WTC11 (cell line): ENCODE measurements at regions not wholly inside any gene's neighbourhood (a gene's known extent, or its start where the extent isn't known, plus 50 kb on each side); places are given as distances from the start of the nearest gene placed in this dataset.

Source experiments
- ATAC-seq: fragments of 200-7000 bp; cut with Tn5 transposase; 2 replicates; pipeline ENCODE4 v1.10.0; 2021; ENCODE audit warnings: mild to moderate bottlenecking, moderate library complexity
- CTCF ChIA-PET: fragments of 300-600 bp; sonication (Branson Sonifier 250); formaldehyde crosslinking; loops from one replicate; lab custom pipeline; 2021; ENCODE audit warnings: antibody characterized with exemption; lab: Charles Lee
- POLR2A ChIA-PET: fragments of 350-600 bp; sonication (Branson Sonifier 250); formaldehyde crosslinking; loops from one replicate; lab custom pipeline; 2021; ENCODE audit warnings: antibody characterized with exemption; lab: Charles Lee
- DNase-seq: peaks from one replicate; pipeline ENCODE4 v3.0.0; 2021; ENCODE audit warnings: low spot score
- H3K27ac Mint-ChIP-seq: 2 replicates; pipeline ENCODE4 v1.8.0; 2021; ENCODE audit warnings: mixed read lengths
- H3K27me3 Mint-ChIP-seq: 2 replicates; pipeline ENCODE4 v1.8.0; 2021; ENCODE audit warnings: low read depth, mild to moderate bottlenecking, moderate library complexity, mixed read lengths
- H3K36me3 Mint-ChIP-seq: 2 replicates; pipeline ENCODE4 v1.8.0; 2021; ENCODE audit warnings: mixed read lengths
- H3K4me1 Mint-ChIP-seq: 2 replicates; pipeline ENCODE4 v1.8.0; 2022; ENCODE audit warnings: mixed read lengths
- H3K4me3 Mint-ChIP-seq: 2 replicates; pipeline ENCODE4 v1.8.0; 2021; ENCODE audit warnings: mild to moderate bottlenecking, moderate library complexity, mixed read lengths
- H3K9me3 Mint-ChIP-seq: 2 replicates; pipeline ENCODE4 v1.8.0; 2021; ENCODE audit warnings: mixed read lengths
- ELF4 ChIP-seq: sonication (generic); formaldehyde crosslinking; IDR thresholded peaks from 2 replicates; pipeline ENCODE4 v1.8.1; 2022; ENCODE audit warnings: low read depth, mild to moderate bottlenecking, moderate library complexity, missing genetic modification reagents
- HMGA2 ChIP-seq: fragments of 250-450 bp; sonication (Bioruptor Pico); IDR thresholded peaks from 2 replicates; pipeline ENCODE4 v1.4.0; 2021; ENCODE audit warnings: mild to moderate bottlenecking, moderate library complexity
- IRF1 ChIP-seq: sonication (generic); formaldehyde crosslinking; IDR thresholded peaks from 2 replicates; pipeline ENCODE4 v1.8.0; 2023; ENCODE audit warnings: missing genetic modification reagents
- IRF2 ChIP-seq: sonication (generic); formaldehyde crosslinking; IDR thresholded peaks from 2 replicates; pipeline ENCODE4 v1.8.0; 2022; ENCODE audit warnings: low read depth, missing genetic modification reagents, borderline replicate concordance
- JUN ChIP-seq: sonication (generic); formaldehyde crosslinking; IDR thresholded peaks from 2 replicates; pipeline ENCODE4 v1.8.0; 2023; ENCODE audit warnings: mild to moderate bottlenecking, missing genetic modification reagents
- KAT7 ChIP-seq: sonication (generic); formaldehyde crosslinking; IDR thresholded peaks from 2 replicates; pipeline ENCODE4 v1.8.1; 2023; ENCODE audit warnings: missing genetic modification reagents, mild to moderate bottlenecking, borderline replicate concordance
- NFE2L1 ChIP-seq: sonication (generic); formaldehyde crosslinking; IDR thresholded peaks from 2 replicates; pipeline ENCODE4 v1.8.1; 2023; ENCODE audit warnings: missing genetic modification reagents
- NR3C1 ChIP-seq: sonication (generic); formaldehyde crosslinking; conservative IDR thresholded peaks from 2 replicates; pipeline ENCODE4 v1.8.1; 2023; ENCODE audit warnings: low read depth, mild to moderate bottlenecking, missing genetic modification reagents
- PRRX2 ChIP-seq: fragments of 250-450 bp; sonication (Bioruptor Pico); IDR thresholded peaks from 2 replicates; pipeline ENCODE4 v1.8.0; 2021; ENCODE audit warnings: mild to moderate bottlenecking
- RORB ChIP-seq: fragments of 250-450 bp; sonication (Bioruptor Pico); IDR thresholded peaks from 2 replicates; pipeline ENCODE4 v1.9.0; 2021; ENCODE audit warnings: mild to moderate bottlenecking
- SMAD3 ChIP-seq: sonication (generic); formaldehyde crosslinking; IDR thresholded peaks from 2 replicates; pipeline ENCODE4 v1.8.0; 2022; ENCODE audit warnings: missing genetic modification reagents, mild to moderate bottlenecking, borderline replicate concordance
- SOX15 ChIP-seq: fragments of 250-450 bp; sonication (Bioruptor Pico); IDR thresholded peaks from 2 replicates; pipeline ENCODE4 v1.9.0; 2021; ENCODE audit warnings: mild to moderate bottlenecking
- TCF7 ChIP-seq: sonication (generic); formaldehyde crosslinking; IDR thresholded peaks from 2 replicates; pipeline ENCODE4 v1.8.0; 2022; ENCODE audit warnings: mild to moderate bottlenecking, low read depth, missing genetic modification reagents, moderate library complexity
- TEAD1 ChIP-seq: sonication (generic); formaldehyde crosslinking; IDR thresholded peaks from 2 replicates; pipeline ENCODE4 v1.8.0; 2022; ENCODE audit warnings: mild to moderate bottlenecking, missing genetic modification reagents
- TEAD4 ChIP-seq: sonication (generic); formaldehyde crosslinking; IDR thresholded peaks from 2 replicates; pipeline ENCODE4 v1.8.0; 2022; ENCODE audit warnings: mild to moderate bottlenecking, missing genetic modification reagents
- USF1 ChIP-seq: sonication (generic); formaldehyde crosslinking; IDR thresholded peaks from 2 replicates; pipeline ENCODE4 v1.8.0; 2022; ENCODE audit warnings: mild to moderate bottlenecking, missing genetic modification reagents
- ZMAT4 ChIP-seq: fragments of 250-450 bp; sonication (Bioruptor Pico); IDR thresholded peaks from 2 replicates; pipeline ENCODE4 v1.9.0; 2021; ENCODE audit warnings: mild to moderate bottlenecking
- ZNF138 ChIP-seq: sonication (generic); formaldehyde crosslinking; conservative IDR thresholded peaks from 2 replicates; pipeline ENCODE4 v1.8.1; 2022; ENCODE audit warnings: mild to moderate bottlenecking, moderate library complexity, missing genetic modification reagents
- ZNF317 ChIP-seq: sonication (generic); formaldehyde crosslinking; IDR thresholded peaks from 2 replicates; pipeline ENCODE4 v1.8.1; 2023; ENCODE audit warnings: low read depth, mild to moderate bottlenecking, moderate library complexity, missing genetic modification reagents, borderline replicate concordance
- ZNF396 ChIP-seq: fragments of 250-450 bp; sonication (Bioruptor Pico); IDR thresholded peaks from 2 replicates; pipeline ENCODE4 v1.8.0; 2021; ENCODE audit warnings: mild to moderate bottlenecking, moderate library complexity, borderline replicate concordance
- ZNF532 ChIP-seq: fragments of 250-450 bp; sonication (Bioruptor Pico); IDR thresholded peaks from 2 replicates; pipeline ENCODE4 v1.9.0; 2021; ENCODE audit warnings: mild to moderate bottlenecking, borderline replicate concordance
- TF ChIP-seq, protein P1 (sequence below): sonication (generic); formaldehyde crosslinking; IDR thresholded peaks from 2 replicates; pipeline ENCODE4 v1.8.1; 2023; ENCODE audit warnings: mild to moderate bottlenecking, missing genetic modification reagents
- TF ChIP-seq, protein P2 (sequence below): fragments of 250-450 bp; sonication (Bioruptor Pico); conservative IDR thresholded peaks from 2 replicates; pipeline ENCODE4 v1.9.0; 2021; ENCODE audit warnings: mild to moderate bottlenecking

DNA sequence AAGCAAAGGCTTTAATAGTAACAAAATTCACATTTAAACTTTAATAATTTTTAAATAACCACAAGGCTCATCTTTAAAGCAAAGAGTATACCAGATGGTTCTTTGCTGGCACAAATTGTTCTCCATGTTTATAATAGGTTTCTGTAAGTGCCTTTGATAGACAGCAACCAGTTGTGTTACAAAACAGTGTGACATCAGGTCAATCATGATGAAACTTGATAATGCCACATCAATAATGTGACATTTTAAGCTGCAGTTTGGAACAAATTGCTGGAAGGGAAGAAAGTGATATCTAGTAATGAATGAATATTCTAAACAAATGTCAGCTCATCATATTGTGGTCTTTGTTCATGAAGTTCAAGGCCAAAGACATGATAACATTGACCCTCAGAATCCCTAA, 87.5 kb upstream of the MEI4 start:
- ChIA-PET POLR2A (no interaction called here), CTCF (no interaction called here)
- Mint-ChIP-seq H3K27ac (no peak overlapping the region), H3K4me3 (no peak overlapping the region), H3K36me3 (no peaks in the 10 kb centered on the region), H3K27me3 (peaks cover 4% of the 10 kb centered on the region; the same call in 1 of the 2 replicates), H3K9me3 (peaks cover 8% of the 10 kb centered on the region; the same call in 1 of the 2 replicates), H3K4me1 (peaks cover 19% of the 10 kb centered on the region)
- ATAC-seq (no peak), DNase-seq (no peak)
- TF ChIP-seq, protein P1, sequence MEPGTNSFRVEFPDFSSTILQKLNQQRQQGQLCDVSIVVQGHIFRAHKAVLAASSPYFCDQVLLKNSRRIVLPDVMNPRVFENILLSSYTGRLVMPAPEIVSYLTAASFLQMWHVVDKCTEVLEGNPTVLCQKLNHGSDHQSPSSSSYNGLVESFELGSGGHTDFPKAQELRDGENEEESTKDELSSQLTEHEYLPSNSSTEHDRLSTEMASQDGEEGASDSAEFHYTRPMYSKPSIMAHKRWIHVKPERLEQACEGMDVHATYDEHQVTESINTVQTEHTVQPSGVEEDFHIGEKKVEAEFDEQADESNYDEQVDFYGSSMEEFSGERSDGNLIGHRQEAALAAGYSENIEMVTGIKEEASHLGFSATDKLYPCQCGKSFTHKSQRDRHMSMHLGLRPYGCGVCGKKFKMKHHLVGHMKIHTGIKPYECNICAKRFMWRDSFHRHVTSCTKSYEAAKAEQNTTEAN, result no peak
- TF ChIP-seq USF1 (no peak), HMGA2 (CRISPR knock-in tag) (no peak), IRF2 (CRISPR knock-in tag) (no peak), ZNF396 (CRISPR knock-in tag) (no peak), TEAD4 (CRISPR knock-in tag) (no peak), NR3C1 (no peak), SMAD3 (CRISPR knock-in tag) (no peak), IRF1 (no peak), KAT7 (CRISPR knock-in tag) (no peak), ZMAT4 (no peak), SOX15 (CRISPR knock-in tag) (no peak), TEAD1 (CRISPR knock-in tag) (no peak), ZNF317 (no peak)

GRCh38 chr6:77566235-77566634, 86.6 kb upstream of the MEI4 start:
- Mint-ChIP-seq H3K9me3 (peaks cover 8% of the 10 kb centered on the region; the same call in 1 of the 2 replicates), H3K27me3 (peaks cover 4% of the 10 kb centered on the region; the same call in 1 of the 2 replicates), H3K4me1 (peaks cover 19% of the 10 kb centered on the region), H3K36me3 (no peaks in the 10 kb centered on the region), H3K27ac (no peak overlapping the region), H3K4me3 (no peak overlapping the region)
- ChIA-PET CTCF (no interaction called here), POLR2A (no interaction called here)
- no peak for ATAC-seq
- no peak for DNase-seq
- TF ChIP-seq, protein P1, result no peak
- TF ChIP-seq PRRX2 (CRISPR knock-in tag), result no peak
- no peak for TF ChIP-seq ZNF138 (CRISPR knock-in tag)
- TF ChIP-seq NFE2L1 (CRISPR knock-in tag), result no peak
- TF ChIP-seq RORB (CRISPR knock-in tag), result no peak
- no peak for TF ChIP-seq ELF4 (CRISPR knock-in tag)
- TF ChIP-seq ZNF532, result no peak
- no peak for TF ChIP-seq IRF1
- no peak for TF ChIP-seq HMGA2 (CRISPR knock-in tag)
- TF ChIP-seq TCF7 (CRISPR knock-in tag), result no peak
- no peak for TF ChIP-seq JUN (CRISPR knock-in tag)
- TF ChIP-seq, protein P2, sequence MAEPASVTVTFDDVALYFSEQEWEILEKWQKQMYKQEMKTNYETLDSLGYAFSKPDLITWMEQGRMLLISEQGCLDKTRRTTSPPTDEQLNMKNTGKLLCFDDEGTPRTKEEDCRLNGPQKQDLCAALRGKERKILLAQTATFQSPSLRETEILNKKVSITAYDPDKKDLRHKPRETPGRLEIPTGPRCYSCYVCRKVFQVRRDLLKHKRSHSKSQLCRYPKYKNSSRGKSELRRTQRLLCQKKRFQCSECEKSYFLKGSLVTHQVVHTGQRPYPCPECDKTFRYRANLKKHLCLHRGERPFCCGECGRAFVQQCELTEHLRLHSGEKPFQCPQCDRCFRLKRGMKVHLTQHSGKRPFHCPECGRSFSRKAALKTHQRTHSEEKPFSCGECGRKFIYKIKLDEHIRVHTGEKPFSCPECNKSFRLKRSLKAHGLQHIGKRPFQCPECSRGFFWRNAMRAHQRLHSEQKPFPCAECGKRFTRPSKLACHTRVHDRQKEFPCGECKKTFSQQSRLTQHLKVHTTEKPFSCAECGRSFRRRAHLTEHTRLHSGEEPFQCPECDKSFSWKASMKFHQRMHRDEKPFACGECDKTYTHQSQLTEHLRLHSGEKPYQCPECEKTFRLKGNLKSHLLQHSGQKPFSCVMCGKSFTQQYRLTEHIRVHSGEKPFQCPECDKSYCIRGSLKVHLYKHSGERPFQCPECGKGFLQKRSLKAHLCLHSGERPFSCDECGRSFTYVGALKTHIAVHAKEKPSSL (CRISPR knock-in tag), result no peak
